ENCODE measurements at regions not wholly inside any gene's neighbourhood (a gene's known extent, or its start where the extent isn't known, plus 50 kb on each side); places are given as distances from the start of the nearest gene placed in this dataset.
A peak's percentile ranks its signal among the peaks of the same experiment; 100 is the strongest.
"Not testable (repeated sequence)": the region's sequence is repeated elsewhere in the genome, so short reads cannot be mapped to it uniquely, and the experiment has no call there.

- FAIRE-seq; DNase-seq (ENCODE audit: insufficient read length, low spot score): not testable (repeated sequence)
Observed at GRCh38 chr5:21481320-21482270, 1371.5 kb downstream of the CDH12 start.

- not testable (repeated sequence) for DNase-seq (ENCODE audit: insufficient read length, low spot score); FAIRE-seq
Observed at GRCh38 chr5:21480054-21480453, 1373.1 kb downstream of the CDH12 start.

- not testable (repeated sequence) for FAIRE-seq; DNase-seq (ENCODE audit: insufficient read length, low spot score)
Observed at GRCh38 chr5:21473981-21474380, 1379.2 kb downstream of the CDH12 start.

GRCh38 chr5:21473436-21473835, 1379.7 kb downstream of the CDH12 start:
- DNase-seq (ENCODE audit: insufficient read length, low spot score); FAIRE-seq: not testable (repeated sequence)

- DNase-seq (ENCODE audit: insufficient read length, low spot score); FAIRE-seq: not testable (repeated sequence)
Observed at GRCh38 chr5:21471691-21472090, 1381.5 kb downstream of the CDH12 start.

GRCh38 chr5:21469523-21470101, 1383.5 kb downstream of the CDH12 start:
- FAIRE-seq; DNase-seq (ENCODE audit: insufficient read length, low spot score): not testable (repeated sequence)

- DNase-seq (ENCODE audit: insufficient read length, low spot score): not testable (repeated sequence)
Observed at GRCh38 chr5:21467544-21467943, 1385.6 kb downstream of the CDH12 start.

GRCh38 chr5:21459744-21460073, 1393.4 kb downstream of the CDH12 start:
- not testable (repeated sequence) for FAIRE-seq; DNase-seq (ENCODE audit: insufficient read length, low spot score)

More at GRCh38 chr5:21467544-21467943, 1385.6 kb downstream of the CDH12 start:
- not testable (repeated sequence) for FAIRE-seq

GRCh38 chr5:21452449-21452848, 1400.7 kb downstream of the CDH12 start:
- FAIRE-seq (peak; percentile 11), DNase-seq (ENCODE audit: insufficient read length, low spot score) (no peak)
- no peak for TF ChIP-seq POLR2A (IDR thresholded peaks at IDR 0.05; ENCODE audit: low read depth, low read length)

GRCh38 chr5:21432646-21433045, 1420.5 kb downstream of the CDH12 start:
- no peak for TF ChIP-seq POLR2A (IDR thresholded peaks at IDR 0.05; ENCODE audit: low read depth, low read length)
- DNase-seq (ENCODE audit: insufficient read length, low spot score) (no peak), FAIRE-seq (no peak)

- no peak for FAIRE-seq
- no peak for TF ChIP-seq POLR2A (IDR thresholded peaks at IDR 0.05; ENCODE audit: low read depth, low read length)
- DNase-seq (ENCODE audit: insufficient read length, low spot score): no peak
Observed at GRCh38 chr5:21424907-21425306, 1428.2 kb downstream of the CDH12 start.

GRCh38 chr5:21419383-21419782, 1431.4 kb upstream of the CDH18 start:
- FAIRE-seq (peak; percentile 38), DNase-seq (ENCODE audit: insufficient read length, low spot score) (no peak)
- TF ChIP-seq POLR2A (IDR thresholded peaks at IDR 0.05; ENCODE audit: low read depth, low read length): no peak

GRCh38 chr5:21402089-21402488, 1414.1 kb upstream of the CDH18 start:
- DNase-seq (ENCODE audit: insufficient read length, low spot score); FAIRE-seq: not testable (repeated sequence)

- TF ChIP-seq POLR2A (IDR thresholded peaks at IDR 0.05; ENCODE audit: low read depth, low read length): no peak
- DNase-seq (ENCODE audit: insufficient read length, low spot score) (no peak), FAIRE-seq (no peak)
Observed at GRCh38 chr5:21398511-21398910, 1410.5 kb upstream of the CDH18 start.

- no peak for TF ChIP-seq POLR2A (IDR thresholded peaks at IDR 0.05; ENCODE audit: low read depth, low read length)
Observed at GRCh38 chr5:21397693-21398092, 1409.7 kb upstream of the CDH18 start.

More at GRCh38 chr5:21397693-21398092, 1409.7 kb upstream of the CDH18 start:
- no peak for DNase-seq (ENCODE audit: insufficient read length, low spot score)
- no peak for FAIRE-seq
